Stimulated activated naive CD4-positive, alpha-beta T cell (primary cell): ENCODE measurements at regions not wholly inside any gene's neighbourhood (a gene's known extent, or its start where the extent isn't known, plus 50 kb on each side); places are given as distances from the start of the nearest gene placed in this dataset.

Experiments
- DNase-seq, 6 experiments: peaks; one replicate each; lab custom pipeline; 2025; lab: John Stamatoyannopoulos, UW

GRCh38 chr10:131775833-131776232 lies 125.0 kb upstream of the PPP2R2D start:
- no peak for DNase-seq

GRCh38 chr10:131776496-131776895 lies 124.3 kb upstream of the PPP2R2D start:
- no peak for DNase-seq

- no peak for DNase-seq
Measured at GRCh38 chr10:131777162-131777561, 123.6 kb upstream of the PPP2R2D start.

- no peak for DNase-seq
Measured at GRCh38 chr10:131777921-131778320, 122.9 kb upstream of the PPP2R2D start.

GRCh38 chr10:131778385-131778784 lies 122.4 kb upstream of the PPP2R2D start:
- no peak for DNase-seq

- DNase-seq, result no peak
Measured at GRCh38 chr10:131778842-131779241, 122.0 kb upstream of the PPP2R2D start.

- no peak for DNase-seq
Measured at GRCh38 chr10:131779661-131780394, 121.0 kb upstream of the PPP2R2D start.

GRCh38 chr10:131781076-131781475 lies 119.7 kb upstream of the PPP2R2D start:
- no peak for DNase-seq

- DNase-seq, result no peak
Measured at GRCh38 chr10:131781791-131782190, 119.0 kb upstream of the PPP2R2D start.

GRCh38 chr10:131784363-131785120 lies 116.3 kb upstream of the PPP2R2D start:
- no peak for DNase-seq

- no peak for DNase-seq
Measured at GRCh38 chr10:131785121-131785460, 115.7 kb upstream of the PPP2R2D start.

- DNase-seq, result peak in 3 of 6 experiments; percentile 5 to 22 (median 19)
Measured at GRCh38 chr10:131786756-131787605, 113.8 kb upstream of the PPP2R2D start.

GRCh38 chr10:131787961-131788360 lies 112.8 kb upstream of the PPP2R2D start:
- no peak for DNase-seq

- DNase-seq, result no peak
Measured at GRCh38 chr10:131788386-131788785, 112.4 kb upstream of the PPP2R2D start.

GRCh38 chr10:131789516-131789915 lies 111.3 kb upstream of the PPP2R2D start:
- DNase-seq, result no peak

- no peak for DNase-seq
Measured at GRCh38 chr10:131790021-131790420, 110.8 kb upstream of the PPP2R2D start.

- DNase-seq, result peak in 1 of 6 experiments; percentile 2
Measured at GRCh38 chr10:131792011-131792651, 108.7 kb upstream of the PPP2R2D start.

GRCh38 chr10:131792809-131793208 lies 108.0 kb upstream of the PPP2R2D start:
- no peak for DNase-seq

GRCh38 chr10:131795761-131796160 lies 105.0 kb upstream of the PPP2R2D start:
- no peak for DNase-seq

- no peak for DNase-seq
Measured at GRCh38 chr10:131797626-131798025, 103.2 kb upstream of the PPP2R2D start.

- no peak for DNase-seq
Measured at GRCh38 chr10:131799429-131799828, 101.4 kb upstream of the PPP2R2D start.
